IMR-90 (cell line): ENCODE measurements at regions not wholly inside any gene's neighbourhood (a gene's known extent, or its start where the extent isn't known, plus 50 kb on each side); places are given as distances from the start of the nearest gene placed in this dataset.

Experiments used
- ATAC-seq: fragments of 200-7000 bp; cut with Tn5 transposase; 2 replicates; pipeline ENCODE4 v1.9.1; 2020; ENCODE audit warnings: low read depth, mild to moderate bottlenecking, moderate library complexity
- BruUV-seq: library from RNA; stranded (reverse); fragments of 400-500 nt; replicated peaks from 2 replicates; lab custom pipeline; 2021; lab: Mats Ljungman, UMichigan
- CTCF ChIA-PET: fragments of 300-600 bp; formaldehyde crosslinking; extraction: SDS; loops from one replicate; lab custom pipeline; 2021; ENCODE audit warnings: antibody characterized with exemption; lab: Yijun Ruan, JAX
- POLR2A ChIA-PET: fragments of 300-600 bp; sonication (Branson Sonifier 250); formaldehyde crosslinking; loops from one replicate; lab custom pipeline; 2022; ENCODE audit warnings: antibody characterized with exemption; ENCODE audit not compliant: unreplicated experiment; lab: Charles Lee
- DNase-seq: peaks from one replicate; pipeline ENCODE4 v3.0.0; 2013
- H2AFZ ChIP-seq: replicated peaks from 2 replicates; pipeline ENCODE3; 2013; ENCODE audit warnings: low read length, mild to moderate bottlenecking; ENCODE audit not compliant: poor library complexity
- H2AK5ac ChIP-seq: 2 replicates; pipeline ENCODE4 v1.6.1; 2013; ENCODE audit warnings: low read depth, low read length, inconsistent platforms
- H2AK9ac ChIP-seq: replicated peaks from 2 replicates; pipeline ENCODE3; 2013; ENCODE audit warnings: mild to moderate bottlenecking, low read depth, low read length, moderate library complexity; ENCODE audit not compliant: poor library complexity
- H2BK120ac ChIP-seq: 2 replicates; pipeline ENCODE4 v1.6.1; 2013; ENCODE audit warnings: low read depth, low read length, inconsistent platforms
- H2BK15ac ChIP-seq: 3 replicates; pipeline ENCODE4 v1.6.1; 2013; ENCODE audit warnings: low read depth, low read length, inconsistent platforms
- H2BK20ac ChIP-seq: 2 replicates; pipeline ENCODE4 v1.6.1; 2013; ENCODE audit warnings: low read depth, mild to moderate bottlenecking, inconsistent platforms, low read length, moderate library complexity
- H2BK5ac ChIP-seq: 2 replicates; pipeline ENCODE4 v1.6.1; 2013; ENCODE audit warnings: mild to moderate bottlenecking, low read depth, low read length, inconsistent platforms; ENCODE audit not compliant: poor library complexity, severe bottlenecking
- H3K14ac ChIP-seq: replicated peaks from 2 replicates; pipeline ENCODE4 v1.6.1; 2013; ENCODE audit warnings: low read depth, low read length, inconsistent platforms
- H3K18ac ChIP-seq: 2 replicates; pipeline ENCODE4 v1.6.1; 2013; ENCODE audit warnings: low read depth, low read length, control low read depth
- H3K23ac ChIP-seq: 2 replicates; pipeline ENCODE4 v1.6.1; 2013; ENCODE audit warnings: low read depth, low read length, inconsistent platforms
- H3K27ac ChIP-seq: 2 replicates; pipeline ENCODE4 v1.5.1; 2013; ENCODE audit warnings: mild to moderate bottlenecking, control low read depth, low read length; ENCODE audit not compliant: insufficient read depth
- H3K27me3 ChIP-seq: 2 replicates; pipeline ENCODE4 v1.6.1; 2013; ENCODE audit warnings: low read length; ENCODE audit not compliant: control insufficient read depth, insufficient read depth
- H3K36me3 ChIP-seq: 2 replicates; pipeline ENCODE4 v1.6.1; 2013; ENCODE audit warnings: low read length, mixed read lengths; ENCODE audit not compliant: control insufficient read depth, insufficient read depth
- H3K4ac ChIP-seq: 2 replicates; pipeline ENCODE4 v1.6.1; 2013; ENCODE audit warnings: low read depth, low read length, inconsistent platforms
- H3K4me1 ChIP-seq: 2 replicates; pipeline ENCODE4 v1.6.1; 2013; ENCODE audit warnings: low read length, mixed read lengths; ENCODE audit not compliant: control insufficient read depth, insufficient read depth
- H3K4me2 ChIP-seq: 2 replicates; pipeline ENCODE4 v1.6.1; 2013; ENCODE audit warnings: low read depth, mild to moderate bottlenecking, control low read depth, low read length, moderate library complexity
- H3K4me3 ChIP-seq: 2 replicates; pipeline ENCODE4 v1.5.1; 2013; ENCODE audit warnings: low read depth, mild to moderate bottlenecking, control low read depth, low read length, moderate library complexity; ENCODE audit not compliant: insufficient read depth
- H3K56ac ChIP-seq: 2 replicates; pipeline ENCODE4 v1.6.1; 2013; ENCODE audit warnings: low read length, inconsistent platforms; ENCODE audit not compliant: insufficient read depth; ENCODE audit errors: extremely low read depth
- H3K79me1 ChIP-seq, 2 experiments: 2 replicates each; pipeline ENCODE4 v1.6.1; 2013; ENCODE audit warnings: low read length in 2 of 2, inconsistent platforms in 1 of 2, low read depth in 1 of 2
- H3K9ac ChIP-seq: 2 replicates; pipeline ENCODE4 v1.6.1; 2013; ENCODE audit warnings: low read depth, low read length, control low read depth
- H3K9me1 ChIP-seq: 2 replicates; pipeline ENCODE4 v1.6.1; 2013; ENCODE audit warnings: low read length, inconsistent platforms; ENCODE audit not compliant: insufficient read depth
- H3K9me3 ChIP-seq: 2 replicates; pipeline ENCODE4 v1.6.1; 2013; ENCODE audit warnings: low read length; ENCODE audit not compliant: control insufficient read depth, insufficient read depth
- H4K20me1 ChIP-seq: 2 replicates; pipeline ENCODE4 v1.6.1; 2013; ENCODE audit warnings: low read length, inconsistent platforms; ENCODE audit not compliant: insufficient read depth
- H4K5ac ChIP-seq: 2 replicates; pipeline ENCODE4 v1.6.1; 2013; ENCODE audit warnings: mild to moderate bottlenecking, low read depth, low read length, control low read depth
- H4K8ac ChIP-seq, 2 experiments: 2 replicates each; pipeline ENCODE4 v1.6.1; 2013; ENCODE audit warnings: low read depth in 2 of 2, low read length in 2 of 2, control low read depth in 1 of 2, inconsistent platforms in 1 of 2
- H4K91ac ChIP-seq: 2 replicates; pipeline ENCODE4 v1.6.1; 2013; ENCODE audit warnings: low read depth, low read length, inconsistent platforms; ENCODE audit not compliant: insufficient read depth
- BHLHE40 ChIP-seq: fragments of 150-350 bp; IDR thresholded peaks from 2 replicates; pipeline ENCODE4 v1.6.1; 2016; ENCODE audit warnings: mild to moderate bottlenecking, low read depth, low read length
- CEBPB ChIP-seq: IDR thresholded peaks from 2 replicates; pipeline ENCODE4 v1.6.1; 2012; ENCODE audit warnings: low read depth, low read length, improper control_type of control experiment
- CHD1 ChIP-seq: IDR thresholded peaks from 2 replicates; pipeline ENCODE4 v1.6.1; 2012; ENCODE audit warnings: low read depth, low read length, improper control_type of control experiment
- MAFK ChIP-seq: IDR thresholded peaks from 2 replicates; pipeline ENCODE4 v1.6.1; 2012; ENCODE audit warnings: low read depth, low read length, improper control_type of control experiment
- MAZ ChIP-seq: IDR thresholded peaks from 2 replicates; pipeline ENCODE4 v1.6.1; 2012; ENCODE audit warnings: low read depth, mild to moderate bottlenecking, low read length, improper control_type of control experiment, moderate library complexity, borderline replicate concordance
- MXI1 ChIP-seq: IDR thresholded peaks from 2 replicates; pipeline ENCODE4 v1.6.1; 2012; ENCODE audit warnings: low read depth, mild to moderate bottlenecking, low read length, moderate library complexity, borderline replicate concordance
- NFE2L2 ChIP-seq: fragments of 150-350 bp; IDR thresholded peaks from 2 replicates; pipeline ENCODE4 v1.6.1; 2016; ENCODE audit warnings: low read depth, mild to moderate bottlenecking, low read length
- POLR2A ChIP-seq: IDR thresholded peaks from 2 replicates; pipeline ENCODE4 v1.6.1; 2012; ENCODE audit warnings: mild to moderate bottlenecking, low read depth, low read length
- RAD21 ChIP-seq: IDR thresholded peaks from 2 replicates; pipeline ENCODE4 v1.6.1; 2012; ENCODE audit warnings: low read length, improper control_type of control experiment
- RCOR1 ChIP-seq: IDR thresholded peaks from 2 replicates; pipeline ENCODE4 v1.6.1; 2012; ENCODE audit warnings: mild to moderate bottlenecking, low read length, improper control_type of control experiment; ENCODE audit not compliant: insufficient replicate concordance
- RFX5 ChIP-seq: IDR thresholded peaks from 2 replicates; pipeline ENCODE4 v1.8.0; 2012; ENCODE audit warnings: low read depth, mild to moderate bottlenecking, low read length, moderate library complexity
- SMC3 ChIP-seq: fragments of 150-350 bp; IDR thresholded peaks from 2 replicates; pipeline ENCODE4 v1.6.1; 2016; ENCODE audit warnings: low read depth, mild to moderate bottlenecking, antibody characterized with exemption, low read length, moderate library complexity
- WGBS, 2 experiments: methylation state at CpG; one replicate each; pipeline versions ENCODE4 v1.1.5 to v1.1.7; 2013; ENCODE audit warnings: missing lambda C conversion rate in 2 of 2; ENCODE audit not compliant: insufficient read length in 1 of 2; ENCODE audit errors: extremely low coverage in 2 of 2; 5-methylcytosine and 5-hydroxymethylcytosine counted together
- dilution Hi-C: fragments of 300-500 bp; cut with HindIII; formaldehyde crosslinking; loops from one replicate; pipeline ENCODE4 v1.14.3; 2018; ENCODE audit warnings: low sequenced_read_pairs; ENCODE audit not compliant: unreplicated experiment
- in situ Hi-C: fragments of 300-500 bp; cut with MboI; formaldehyde crosslinking; loops from 3 replicates; pipeline ENCODE4 v1.14.3; 2019; ENCODE audit warnings: low sequenced_read_pairs, inconsistent platforms, mixed read lengths
- intact Hi-C: fragments of 100-400 bp; cut with micrococcal nuclease; formaldehyde crosslinking; loops from 2 replicates; pipeline ENCODE4 v1.10.0; 2022
- TF ChIP-seq, protein P1 (sequence below): fragments of 150-350 bp; IDR thresholded peaks from 2 replicates; pipeline ENCODE4 v1.6.1; 2016; ENCODE audit warnings: low read depth, mild to moderate bottlenecking, low read length, moderate library complexity, borderline replicate concordance
- TF ChIP-seq, protein P2 (sequence below): conservative IDR thresholded peaks from 2 replicates; pipeline ENCODE4 v1.5.1; 2012; ENCODE audit warnings: mild to moderate bottlenecking, low read depth, low read length, improper control_type of control experiment
- TF ChIP-seq, protein P3 (sequence below): fragments of 150-350 bp; IDR thresholded peaks from 2 replicates; pipeline ENCODE4 v1.6.1; 2017; ENCODE audit warnings: mild to moderate bottlenecking, antibody characterized with exemption, low read length, low read depth

DNA sequence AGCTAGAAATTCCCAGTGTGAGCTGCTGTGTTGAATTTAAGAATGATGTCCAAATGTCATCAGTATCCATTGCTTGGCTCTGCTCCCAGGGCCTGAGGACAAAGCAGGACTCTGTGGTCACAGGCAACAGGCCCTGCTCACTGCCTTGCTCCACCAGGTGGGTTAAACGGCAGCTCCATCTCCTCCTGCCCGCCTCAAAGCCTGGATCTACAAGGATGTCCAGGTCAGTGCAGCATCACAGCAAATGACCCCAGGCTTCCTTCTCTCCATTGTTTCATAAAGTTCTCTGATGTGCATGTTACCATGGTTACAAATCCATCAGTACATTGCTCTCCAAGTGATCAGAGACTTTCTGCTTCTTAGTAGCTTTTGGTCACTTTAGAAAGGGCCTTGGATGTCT lies 322.0 kb upstream of the ZNF32 start:
- no peak overlapping the region for H3K27ac ChIP-seq
- H3K18ac ChIP-seq, result no peak overlapping the region
- TF ChIP-seq CEBPB, result no peak
- TF ChIP-seq NFE2L2, result no peak
- TF ChIP-seq RCOR1, result no peak
- TF ChIP-seq MXI1, result no peak
- TF ChIP-seq, protein P1, sequence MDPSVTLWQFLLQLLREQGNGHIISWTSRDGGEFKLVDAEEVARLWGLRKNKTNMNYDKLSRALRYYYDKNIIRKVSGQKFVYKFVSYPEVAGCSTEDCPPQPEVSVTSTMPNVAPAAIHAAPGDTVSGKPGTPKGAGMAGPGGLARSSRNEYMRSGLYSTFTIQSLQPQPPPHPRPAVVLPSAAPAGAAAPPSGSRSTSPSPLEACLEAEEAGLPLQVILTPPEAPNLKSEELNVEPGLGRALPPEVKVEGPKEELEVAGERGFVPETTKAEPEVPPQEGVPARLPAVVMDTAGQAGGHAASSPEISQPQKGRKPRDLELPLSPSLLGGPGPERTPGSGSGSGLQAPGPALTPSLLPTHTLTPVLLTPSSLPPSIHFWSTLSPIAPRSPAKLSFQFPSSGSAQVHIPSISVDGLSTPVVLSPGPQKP, result no peak
- no peak for TF ChIP-seq RAD21
- no peak for TF ChIP-seq RFX5
- TF ChIP-seq SMC3, result no peak
- TF ChIP-seq POLR2A, result no peak
- no peak for TF ChIP-seq BHLHE40
- TF ChIP-seq, protein P2, sequence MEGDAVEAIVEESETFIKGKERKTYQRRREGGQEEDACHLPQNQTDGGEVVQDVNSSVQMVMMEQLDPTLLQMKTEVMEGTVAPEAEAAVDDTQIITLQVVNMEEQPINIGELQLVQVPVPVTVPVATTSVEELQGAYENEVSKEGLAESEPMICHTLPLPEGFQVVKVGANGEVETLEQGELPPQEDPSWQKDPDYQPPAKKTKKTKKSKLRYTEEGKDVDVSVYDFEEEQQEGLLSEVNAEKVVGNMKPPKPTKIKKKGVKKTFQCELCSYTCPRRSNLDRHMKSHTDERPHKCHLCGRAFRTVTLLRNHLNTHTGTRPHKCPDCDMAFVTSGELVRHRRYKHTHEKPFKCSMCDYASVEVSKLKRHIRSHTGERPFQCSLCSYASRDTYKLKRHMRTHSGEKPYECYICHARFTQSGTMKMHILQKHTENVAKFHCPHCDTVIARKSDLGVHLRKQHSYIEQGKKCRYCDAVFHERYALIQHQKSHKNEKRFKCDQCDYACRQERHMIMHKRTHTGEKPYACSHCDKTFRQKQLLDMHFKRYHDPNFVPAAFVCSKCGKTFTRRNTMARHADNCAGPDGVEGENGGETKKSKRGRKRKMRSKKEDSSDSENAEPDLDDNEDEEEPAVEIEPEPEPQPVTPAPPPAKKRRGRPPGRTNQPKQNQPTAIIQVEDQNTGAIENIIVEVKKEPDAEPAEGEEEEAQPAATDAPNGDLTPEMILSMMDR, result no peak
- no peak for TF ChIP-seq MAZ
- no peak for TF ChIP-seq CHD1
- TF ChIP-seq, protein P3, sequence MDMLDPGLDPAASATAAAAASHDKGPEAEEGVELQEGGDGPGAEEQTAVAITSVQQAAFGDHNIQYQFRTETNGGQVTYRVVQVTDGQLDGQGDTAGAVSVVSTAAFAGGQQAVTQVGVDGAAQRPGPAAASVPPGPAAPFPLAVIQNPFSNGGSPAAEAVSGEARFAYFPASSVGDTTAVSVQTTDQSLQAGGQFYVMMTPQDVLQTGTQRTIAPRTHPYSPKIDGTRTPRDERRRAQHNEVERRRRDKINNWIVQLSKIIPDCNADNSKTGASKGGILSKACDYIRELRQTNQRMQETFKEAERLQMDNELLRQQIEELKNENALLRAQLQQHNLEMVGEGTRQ, result no peak
- no peak for TF ChIP-seq MAFK
- BruUV-seq, result no TSS peak
- no peak overlapping the region for H3K4me3 ChIP-seq
- H2BK20ac ChIP-seq, result no peak overlapping the region
- no peak overlapping the region for H2BK120ac ChIP-seq
- H3K23ac ChIP-seq, result no peak overlapping the region
- in situ Hi-C loops (no loop called here), dilution Hi-C loops (no loop called here), intact Hi-C loops (no loop called here)
- no peaks in the 10 kb centered on the region for H4K20me1 ChIP-seq
- H4K8ac ChIP-seq, result no peak overlapping the region
- ChIA-PET POLR2A (no interaction called here), CTCF (interaction anchor here (1.1 kb wide), 1 partner anchor 10 kb away, joined by 3 read pairs; no protein-coding TSS in a partner anchor)
- H2AK5ac ChIP-seq, result no peak overlapping the region
- H3K9ac ChIP-seq, result no peak overlapping the region
- no peaks in the 10 kb centered on the region for H3K9me3 ChIP-seq
- no peak overlapping the region for H2BK15ac ChIP-seq
- H4K91ac ChIP-seq, result no peak overlapping the region
- no CpG with 5 or more reads among the region's 2 CpGs for WGBS, 2 experiments
- no peak overlapping the region for H4K5ac ChIP-seq
- peaks cover 26% of the 10 kb centered on the region for H3K27me3 ChIP-seq
- H3K4me2 ChIP-seq, result no peak overlapping the region
- H3K9me1 ChIP-seq, result no peaks in the 10 kb centered on the region
- H3K36me3 ChIP-seq, result no peaks in the 10 kb centered on the region
- no peak overlapping the region for H3K56ac ChIP-seq
- no peaks in the 10 kb centered on the region for H3K79me1 ChIP-seq
- no peak overlapping the region for H2BK5ac ChIP-seq
- H3K4ac ChIP-seq, result no peak overlapping the region
- DNase-seq, result no peak
- H3K4me1 ChIP-seq, result no peaks in the 10 kb centered on the region; the same call in 1 of the 2 replicates
- no peak for ATAC-seq
- no peak overlapping the region for H3K14ac ChIP-seq
- H2AK9ac ChIP-seq, result no peak overlapping the region
- H2AFZ ChIP-seq, result no peak overlapping the region
